PC-3 (cell line): ENCODE measurements at regions not wholly inside any gene's neighbourhood (a gene's known extent, or its start where the extent isn't known, plus 50 kb on each side); places are given as distances from the start of the nearest gene placed in this dataset.

Source experiments
- ATAC-seq: fragments of 200-7000 bp; cut with Tn5 transposase; 2 replicates; pipeline ENCODE4 v1.9.1; 2020; ENCODE audit warnings: mild to moderate bottlenecking, moderate library complexity
- BruUV-seq: library from RNA; stranded (reverse); fragments of 400-500 nt; replicated peaks from 2 replicates; lab custom pipeline; 2021; lab: Mats Ljungman, UMichigan
- CTCF ChIA-PET: fragments of 300-600 bp; sonication (Branson Sonifier 250); formaldehyde crosslinking; loops from one replicate; lab custom pipeline; 2022; ENCODE audit warnings: antibody characterized with exemption; lab: Charles Lee
- POLR2A ChIA-PET: fragments of 300-600 bp; sonication (Branson Sonifier 250); formaldehyde crosslinking; loops from one replicate; lab custom pipeline; 2022; ENCODE audit warnings: antibody characterized with exemption; ENCODE audit not compliant: unreplicated experiment; lab: Charles Lee
- DNase-seq: peaks from one replicate; pipeline ENCODE4 v3.0.0-alpha.2; 2015
- H2AFZ ChIP-seq: fragments of 300-600 bp; sonication (generic); 2 replicates; pipeline ENCODE4 v1.6.0; 2016; ENCODE audit warnings: antibody characterized with exemption, low read length
- H3F3A ChIP-seq: fragments of 300-600 bp; sonication (generic); one replicate; pipeline ENCODE4 v1.6.0; 2017; ENCODE audit warnings: antibody characterized with exemption, low read length, control low read depth, mild to moderate bottlenecking; ENCODE audit not compliant: unreplicated experiment
- H3K27ac ChIP-seq: fragments of 300-600 bp; sonication (generic); 2 replicates; pipeline ENCODE4 v1.5.1; 2016; ENCODE audit warnings: mild to moderate bottlenecking, low read length
- H3K27me3 ChIP-seq: fragments of 300-600 bp; sonication (generic); 2 replicates; pipeline ENCODE4 v1.6.1; 2016; ENCODE audit warnings: low read length, mixed read lengths
- H3K36me3 ChIP-seq: fragments of 300-600 bp; sonication (generic); 2 replicates; pipeline ENCODE4 v1.6.1; 2016; ENCODE audit warnings: low read depth, mixed run types, low read length, mixed read lengths
- H3K4me1 ChIP-seq: fragments of 300-600 bp; sonication (generic); 2 replicates; pipeline ENCODE4 v1.5.1; 2016; ENCODE audit warnings: low read length; ENCODE audit not compliant: insufficient read depth
- H3K4me2 ChIP-seq: fragments of 300-600 bp; sonication (generic); 2 replicates; pipeline ENCODE4 v1.6.0; 2016; ENCODE audit warnings: low read length
- H3K4me3 ChIP-seq: fragments of 300-600 bp; sonication (generic); 2 replicates; pipeline ENCODE4 v1.5.1; 2016; ENCODE audit warnings: mild to moderate bottlenecking, low read length, mixed read lengths
- H3K79me2 ChIP-seq: fragments of 300-600 bp; sonication (generic); 2 replicates; pipeline ENCODE4 v1.6.1; 2017; ENCODE audit warnings: low read length, mixed read lengths
- H3K9ac ChIP-seq: fragments of 300-600 bp; sonication (generic); 2 replicates; pipeline ENCODE4 v1.6.0; 2016; ENCODE audit warnings: mild to moderate bottlenecking, low read length
- H3K9me2 ChIP-seq: fragments of 300-600 bp; sonication (generic); replicated peaks from 2 replicates; pipeline ENCODE4 v1.6.1; 2016; ENCODE audit warnings: mixed run types, low read length, mixed read lengths
- H3K9me3 ChIP-seq: fragments of 300-600 bp; sonication (generic); 2 replicates; pipeline ENCODE4 v1.6.1; 2016; ENCODE audit warnings: low read length, mixed read lengths
- H4K20me1 ChIP-seq: fragments of 300-600 bp; sonication (generic); 2 replicates; pipeline ENCODE4 v1.6.1; 2016; ENCODE audit warnings: low read length, mixed read lengths
- CTCF ChIP-seq: fragments of 300-600 bp; sonication (generic); conservative IDR thresholded peaks from 2 replicates; pipeline ENCODE4 v1.5.1; 2017; ENCODE audit warnings: antibody characterized with exemption, low read depth, mild to moderate bottlenecking, low read length
- EZH2 ChIP-seq: fragments of 300-600 bp; sonication (generic); IDR thresholded peaks from one replicate; pipeline ENCODE4 v1.6.1; 2017; ENCODE audit warnings: antibody characterized with exemption, mild to moderate bottlenecking, low read length; ENCODE audit not compliant: unreplicated experiment
- EZH2phosphoT487 ChIP-seq: fragments of 300-600 bp; sonication (generic); IDR thresholded peaks from 2 replicates; pipeline ENCODE4 v1.6.1; 2018; ENCODE audit warnings: mild to moderate bottlenecking, antibody characterized with exemption, low read length, borderline replicate concordance
- intact Hi-C: fragments of 100-400 bp; cut with micrococcal nuclease; formaldehyde crosslinking; loops from 2 replicates; pipeline ENCODE4 v1.9.0; 2023

DNA sequence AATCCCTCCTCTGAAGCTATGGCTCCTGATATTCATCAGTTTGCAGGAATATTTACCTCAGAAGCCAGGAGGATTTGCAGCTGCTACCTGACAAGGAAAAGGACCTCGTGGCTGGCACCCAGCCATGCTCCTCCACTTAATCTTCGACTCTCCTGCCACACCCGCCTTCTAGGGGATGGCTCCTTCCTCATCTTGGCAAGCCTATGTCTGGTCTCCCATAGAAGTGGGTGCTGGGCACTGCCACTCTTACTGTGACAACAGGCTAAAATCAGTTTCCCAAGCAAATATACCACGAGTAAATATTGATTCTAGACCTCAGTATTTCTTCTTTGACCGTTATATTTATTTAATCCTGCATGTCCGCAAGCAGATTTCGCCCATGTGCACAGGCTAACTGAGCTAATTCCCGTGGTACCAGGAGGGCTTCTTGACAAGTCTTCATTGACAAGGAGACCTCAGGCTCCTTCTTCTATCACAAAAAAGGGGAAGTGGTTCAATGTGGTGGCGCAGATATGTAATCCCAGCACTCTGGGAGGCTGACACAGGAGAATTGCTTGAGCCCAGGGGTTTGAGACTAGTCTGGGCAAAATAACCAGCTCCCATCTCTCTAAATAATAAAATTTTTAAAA lies 52.6 kb upstream of the DCTD start:
- H3K4me2 ChIP-seq, result no peak overlapping the region; the same call in 1 of the 2 replicates

DNA sequence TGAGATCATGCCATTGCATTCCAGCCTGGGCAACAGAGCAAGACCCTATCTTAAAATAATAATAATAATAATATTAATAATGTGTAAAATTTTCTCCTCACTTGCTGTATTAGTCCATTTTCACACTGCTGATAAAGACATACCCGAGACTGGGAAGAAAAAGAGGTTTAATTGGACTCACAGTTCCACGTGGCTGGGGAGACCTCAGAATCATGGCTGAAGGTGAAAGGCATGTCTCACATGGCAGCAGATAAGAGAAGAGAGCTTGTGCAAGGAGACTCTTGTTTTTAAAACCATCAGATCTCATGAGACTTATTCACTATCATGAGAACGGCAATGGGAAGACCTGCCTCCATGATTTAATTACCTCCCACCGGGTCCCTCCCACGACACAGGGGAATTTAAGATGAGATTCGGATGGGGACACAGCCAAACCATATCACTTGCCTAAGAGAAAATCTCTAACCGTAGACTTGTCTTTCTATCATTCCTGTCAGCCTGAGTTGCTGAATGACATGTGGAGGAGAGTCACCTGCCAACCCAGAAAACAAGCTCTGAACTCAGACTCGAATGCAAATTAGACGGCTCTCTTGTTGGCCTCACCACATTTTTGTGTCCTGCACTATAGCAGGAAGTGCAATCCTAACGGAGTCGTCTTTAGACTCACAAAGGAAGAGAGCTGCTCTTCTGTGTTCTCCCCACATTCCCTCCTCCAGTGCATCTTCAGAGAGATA lies 51.9 kb upstream of the DCTD start:
- no peak overlapping the region for H3K9ac ChIP-seq
- no peaks in the 10 kb centered on the region for H3K9me3 ChIP-seq
- H3K4me3 ChIP-seq, result no peak overlapping the region
- H3K4me1 ChIP-seq, result peaks cover 14% of the 10 kb centered on the region
- POLR2A ChIA-PET, result no interaction called here
- H3K79me2 ChIP-seq, result no peaks in the 10 kb centered on the region
- H3K9me2 ChIP-seq, result no peaks in the 10 kb centered on the region
- CTCF ChIA-PET, result no interaction called here
- H3K36me3 ChIP-seq, result no peaks in the 10 kb centered on the region
- no peak overlapping the region; the same call in 1 of the 2 replicates for H3K4me2 ChIP-seq
- TF ChIP-seq EZH2 (no peak), CTCF (no peak), EZH2phosphoT487 (no peak)
- intact Hi-C loops, result no loop called here
- no TSS peak for BruUV-seq
- DNase-seq, result no peak
- H3F3A ChIP-seq, result no peaks in the 10 kb centered on the region
- no peak overlapping the region for H3K27ac ChIP-seq
- no peak overlapping the region for H2AFZ ChIP-seq
- H4K20me1 ChIP-seq, result no peaks in the 10 kb centered on the region
- H3K27me3 ChIP-seq, result no peaks in the 10 kb centered on the region
- ATAC-seq, result no peak

More for the DNA sequence above, 52.6 kb upstream of the DCTD start:
- H3K27me3 ChIP-seq, result no peaks in the 10 kb centered on the region
- DNase-seq (peak; percentile 45), ATAC-seq (peak; percentile 31; the same call in 1 of the 2 replicates)
- H3K4me1 ChIP-seq, result peaks cover 19% of the 10 kb centered on the region
- ChIA-PET CTCF (no interaction called here), POLR2A (no interaction called here)
- no peaks in the 10 kb centered on the region for H4K20me1 ChIP-seq
- no peak overlapping the region for H3K27ac ChIP-seq
- H3K9me3 ChIP-seq, result no peaks in the 10 kb centered on the region
- no peak overlapping the region for H3K4me3 ChIP-seq
- no peaks in the 10 kb centered on the region for H3K79me2 ChIP-seq
- no peaks in the 10 kb centered on the region for H3F3A ChIP-seq
- intact Hi-C loops, result no loop called here
- no peaks in the 10 kb centered on the region for H3K36me3 ChIP-seq
- H3K9ac ChIP-seq, result no peak overlapping the region
- TF ChIP-seq EZH2, result no peak
- no peak for TF ChIP-seq CTCF
- no peak for TF ChIP-seq EZH2phosphoT487
- H3K9me2 ChIP-seq, result no peaks in the 10 kb centered on the region
- no TSS peak for BruUV-seq
- no peak overlapping the region for H2AFZ ChIP-seq

GRCh38 chr4:182967403-182967802 lies 50.2 kb upstream of the DCTD start:
- Histone ChIP-seq H3K27ac (no peak overlapping the region), H3K79me2 (no peaks in the 10 kb centered on the region), H3K4me1 (peaks cover 7% of the 10 kb centered on the region; the same call in 1 of the 2 replicates), H3K9me3 (no peaks in the 10 kb centered on the region), H2AFZ (no peak overlapping the region), H4K20me1 (no peaks in the 10 kb centered on the region), H3K9me2 (no peaks in the 10 kb centered on the region), H3K4me3 (no peak overlapping the region), H3K36me3 (no peaks in the 10 kb centered on the region), H3K27me3 (no peaks in the 10 kb centered on the region), H3K9ac (no peak overlapping the region), H3K4me2 (no peak overlapping the region), H3F3A (no peaks in the 10 kb centered on the region)
- TF ChIP-seq CTCF (no peak), EZH2 (no peak), EZH2phosphoT487 (no peak)
- no TSS peak for BruUV-seq
- DNase-seq (no peak), ATAC-seq (no peak)
- ChIA-PET CTCF (no interaction called here), POLR2A (no interaction called here)
- intact Hi-C loops, result no loop called here
